ENCODE measurements at regions not wholly inside any gene's neighbourhood (a gene's known extent, or its start where the extent isn't known, plus 50 kb on each side); places are given as distances from the start of the nearest gene placed in this dataset.

DNA sequence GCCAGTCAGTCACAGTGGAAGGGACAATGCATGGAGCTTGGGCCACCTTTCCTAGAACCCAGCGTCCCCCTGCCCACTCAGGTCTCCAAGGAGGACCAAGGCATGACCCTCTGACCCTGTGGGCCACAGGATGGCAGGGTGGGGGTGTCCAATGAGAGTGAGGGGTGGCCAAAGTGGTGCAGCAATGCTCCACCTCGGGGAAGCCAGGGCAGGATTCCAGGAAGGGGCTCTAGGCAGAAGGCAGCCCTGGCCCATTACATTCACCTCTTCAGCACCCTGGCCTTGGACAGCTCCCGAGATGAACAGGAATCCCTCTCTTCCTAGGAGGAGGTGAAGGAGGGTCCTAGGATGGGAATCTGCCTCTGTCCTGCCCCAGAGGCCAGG lies 597.5 kb downstream of the BRD1 start:
- no peak overlapping the region for H3K27ac ChIP-seq (ENCODE audit: poor library complexity, severe bottlenecking)
- no peak for ATAC-seq (ENCODE audit: low read depth)
- no peaks in the 10 kb centered on the region for H3K36me3 ChIP-seq (ENCODE audit: low read depth)
- TF ChIP-seq, protein P1, sequence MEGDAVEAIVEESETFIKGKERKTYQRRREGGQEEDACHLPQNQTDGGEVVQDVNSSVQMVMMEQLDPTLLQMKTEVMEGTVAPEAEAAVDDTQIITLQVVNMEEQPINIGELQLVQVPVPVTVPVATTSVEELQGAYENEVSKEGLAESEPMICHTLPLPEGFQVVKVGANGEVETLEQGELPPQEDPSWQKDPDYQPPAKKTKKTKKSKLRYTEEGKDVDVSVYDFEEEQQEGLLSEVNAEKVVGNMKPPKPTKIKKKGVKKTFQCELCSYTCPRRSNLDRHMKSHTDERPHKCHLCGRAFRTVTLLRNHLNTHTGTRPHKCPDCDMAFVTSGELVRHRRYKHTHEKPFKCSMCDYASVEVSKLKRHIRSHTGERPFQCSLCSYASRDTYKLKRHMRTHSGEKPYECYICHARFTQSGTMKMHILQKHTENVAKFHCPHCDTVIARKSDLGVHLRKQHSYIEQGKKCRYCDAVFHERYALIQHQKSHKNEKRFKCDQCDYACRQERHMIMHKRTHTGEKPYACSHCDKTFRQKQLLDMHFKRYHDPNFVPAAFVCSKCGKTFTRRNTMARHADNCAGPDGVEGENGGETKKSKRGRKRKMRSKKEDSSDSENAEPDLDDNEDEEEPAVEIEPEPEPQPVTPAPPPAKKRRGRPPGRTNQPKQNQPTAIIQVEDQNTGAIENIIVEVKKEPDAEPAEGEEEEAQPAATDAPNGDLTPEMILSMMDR (IDR thresholded peaks at IDR 0.05; ENCODE audit: poor library complexity, severe bottlenecking): no peak
- H3K9me3 ChIP-seq (ENCODE audit: severe bottlenecking): peaks cover 2% of the 10 kb centered on the region
- no peaks in the 10 kb centered on the region for H3K27me3 ChIP-seq (ENCODE audit: insufficient read depth, poor library complexity, severe bottlenecking)
- no peak for DNase-seq (ENCODE audit: low spot score)
- no peak overlapping the region for H3K4me3 ChIP-seq (ENCODE audit: severe bottlenecking)
- H3K4me1 ChIP-seq (ENCODE audit: insufficient read depth, poor library complexity, severe bottlenecking): no peaks in the 10 kb centered on the region

DNA sequence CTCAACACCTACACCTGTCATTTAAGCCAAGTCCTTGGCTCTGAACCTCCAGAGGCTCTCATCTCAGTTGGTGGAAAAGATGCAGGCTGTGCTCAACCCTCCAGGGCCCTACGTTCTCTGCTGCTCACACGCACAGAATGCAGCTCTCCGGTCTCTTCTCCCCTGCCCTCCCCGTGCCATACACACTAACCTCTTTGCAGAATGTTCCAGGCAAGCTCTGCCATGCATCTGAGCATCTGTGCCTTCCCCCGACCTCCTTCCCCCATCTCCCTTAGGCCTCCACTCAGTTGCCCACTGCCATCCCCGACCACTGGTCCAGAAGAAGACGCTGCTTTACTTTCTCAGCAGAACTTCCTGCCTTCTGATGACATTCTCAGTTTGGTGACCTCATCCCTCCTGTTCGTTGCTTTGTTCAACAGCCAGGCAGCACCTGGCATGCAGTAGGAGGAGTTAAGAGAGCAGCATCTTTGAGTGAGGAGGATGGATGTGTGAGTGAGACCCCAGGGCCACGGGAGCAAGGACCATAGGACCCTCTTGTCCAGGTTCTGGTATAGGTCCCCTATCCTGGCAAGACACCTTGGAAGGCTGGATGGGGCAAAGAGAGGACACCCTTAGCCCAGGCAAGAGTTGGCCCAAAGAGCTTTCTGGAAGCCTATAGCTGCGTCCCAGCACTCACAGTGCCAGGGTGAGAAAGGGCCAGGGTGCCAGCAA lies 598.0 kb downstream of the BRD1 start:
- no peaks in the 10 kb centered on the region for H3K27me3 ChIP-seq (ENCODE audit: insufficient read depth, poor library complexity, severe bottlenecking)
- TF ChIP-seq, protein P1 (IDR thresholded peaks at IDR 0.05; ENCODE audit: poor library complexity, severe bottlenecking): no peak
- H3K9me3 ChIP-seq (ENCODE audit: severe bottlenecking): peaks cover 2% of the 10 kb centered on the region
- no peak overlapping the region for H3K27ac ChIP-seq (ENCODE audit: poor library complexity, severe bottlenecking)
- DNase-seq (ENCODE audit: low spot score) (no peak), ATAC-seq (ENCODE audit: low read depth) (no peak)
- H3K4me3 ChIP-seq (ENCODE audit: severe bottlenecking): no peak overlapping the region
- H3K4me1 ChIP-seq (ENCODE audit: insufficient read depth, poor library complexity, severe bottlenecking): no peaks in the 10 kb centered on the region
- no peaks in the 10 kb centered on the region for H3K36me3 ChIP-seq (ENCODE audit: low read depth)

DNA sequence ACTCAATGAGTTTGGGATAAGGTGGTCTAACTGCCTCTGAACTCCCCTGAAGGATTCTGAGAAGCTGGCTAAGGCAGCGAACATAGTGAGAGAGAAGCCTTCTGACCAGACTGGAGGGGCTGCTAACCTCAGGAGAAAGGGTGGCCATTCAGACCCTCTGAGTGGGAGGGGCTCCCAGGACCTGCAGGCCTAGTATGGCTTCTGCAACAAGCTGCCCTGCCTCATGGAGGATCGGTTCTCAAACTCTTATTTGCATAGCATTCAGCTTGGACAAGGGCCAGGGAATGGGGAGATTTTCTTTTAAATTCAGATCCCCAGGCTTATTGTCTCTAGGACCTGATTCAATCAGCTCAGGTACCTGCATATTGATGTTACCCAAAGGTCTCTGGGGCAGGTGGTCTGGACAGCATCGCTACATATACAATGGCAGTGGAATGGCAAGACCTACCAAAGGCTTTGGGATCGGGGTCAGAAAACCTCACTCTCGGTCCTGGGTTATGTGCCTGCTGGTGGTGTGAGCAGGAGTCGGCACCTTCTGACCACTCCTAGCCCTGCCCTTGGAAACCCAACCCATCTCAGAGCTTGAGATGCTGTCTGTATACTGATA lies 599.1 kb downstream of the BRD1 start:
- H3K9me3 ChIP-seq (ENCODE audit: severe bottlenecking): peaks cover 2% of the 10 kb centered on the region
- H3K4me3 ChIP-seq (ENCODE audit: severe bottlenecking): no peak overlapping the region
- H3K27me3 ChIP-seq (ENCODE audit: insufficient read depth, poor library complexity, severe bottlenecking): no peaks in the 10 kb centered on the region
- ATAC-seq (ENCODE audit: low read depth) (no peak), DNase-seq (ENCODE audit: low spot score) (no peak)
- TF ChIP-seq, protein P1 (IDR thresholded peaks at IDR 0.05; ENCODE audit: poor library complexity, severe bottlenecking): no peak
- H3K4me1 ChIP-seq (ENCODE audit: insufficient read depth, poor library complexity, severe bottlenecking): no peaks in the 10 kb centered on the region
- H3K36me3 ChIP-seq (ENCODE audit: low read depth): no peaks in the 10 kb centered on the region
- no peak overlapping the region for H3K27ac ChIP-seq (ENCODE audit: poor library complexity, severe bottlenecking)

DNA sequence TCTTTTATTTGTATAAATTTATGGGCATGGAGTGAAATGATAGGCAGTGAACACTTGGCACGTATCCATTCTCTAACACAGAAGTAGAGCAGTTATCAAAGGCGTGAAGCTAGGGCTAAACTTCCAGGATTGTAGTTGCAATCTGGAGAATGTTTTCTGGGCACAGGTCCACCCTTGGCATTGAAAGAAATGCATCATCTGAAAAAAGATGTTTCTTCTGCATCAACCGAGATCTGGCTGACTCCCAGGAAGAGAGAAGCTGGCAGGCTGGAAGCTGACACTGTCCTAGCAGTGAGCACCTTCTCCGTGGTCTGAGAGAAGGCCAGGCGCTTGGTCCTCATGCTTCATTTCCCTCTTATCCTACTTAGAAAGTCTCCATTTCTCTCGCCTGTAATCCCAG lies 600.0 kb downstream of the BRD1 start:
- H3K4me3 ChIP-seq (ENCODE audit: severe bottlenecking): no peak overlapping the region
- ATAC-seq (ENCODE audit: low read depth) (no peak), DNase-seq (ENCODE audit: low spot score) (no peak)
- no peaks in the 10 kb centered on the region for H3K36me3 ChIP-seq (ENCODE audit: low read depth)
- H3K9me3 ChIP-seq (ENCODE audit: severe bottlenecking): peaks cover 2% of the 10 kb centered on the region
- H3K27me3 ChIP-seq (ENCODE audit: insufficient read depth, poor library complexity, severe bottlenecking): no peaks in the 10 kb centered on the region
- no peaks in the 10 kb centered on the region for H3K4me1 ChIP-seq (ENCODE audit: insufficient read depth, poor library complexity, severe bottlenecking)
- TF ChIP-seq, protein P1 (IDR thresholded peaks at IDR 0.05; ENCODE audit: poor library complexity, severe bottlenecking): no peak
- no peak overlapping the region for H3K27ac ChIP-seq (ENCODE audit: poor library complexity, severe bottlenecking)

DNA sequence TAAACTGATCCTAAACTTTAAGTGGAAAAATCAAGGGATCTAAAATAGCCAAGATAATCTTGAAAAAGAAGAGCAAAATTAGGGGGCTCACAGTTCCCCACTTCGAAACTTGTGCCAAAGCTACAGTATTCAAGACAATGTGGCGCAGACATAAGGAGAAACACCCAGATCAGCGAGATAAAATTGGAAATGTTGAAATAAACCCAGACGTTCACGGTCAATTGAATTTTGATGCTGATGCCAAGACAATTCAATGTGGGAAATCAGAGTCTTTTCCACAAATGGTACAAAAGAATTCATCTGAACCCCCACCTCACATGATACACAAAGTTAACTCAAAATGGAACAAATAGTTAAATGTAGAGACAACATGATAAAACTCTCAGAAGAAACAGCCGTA lies 601.6 kb downstream of the BRD1 start:
- DNase-seq (ENCODE audit: low spot score) (no peak), ATAC-seq (ENCODE audit: low read depth) (no peak)
- Histone ChIP-seq H3K27me3 (ENCODE audit: insufficient read depth, poor library complexity, severe bottlenecking) (no peaks in the 10 kb centered on the region), H3K36me3 (ENCODE audit: low read depth) (no peaks in the 10 kb centered on the region), H3K4me1 (ENCODE audit: insufficient read depth, poor library complexity, severe bottlenecking) (no peaks in the 10 kb centered on the region), H3K27ac (ENCODE audit: poor library complexity, severe bottlenecking) (no peak overlapping the region), H3K4me3 (ENCODE audit: severe bottlenecking) (no peak overlapping the region), H3K9me3 (ENCODE audit: severe bottlenecking) (peaks cover 2% of the 10 kb centered on the region)
- TF ChIP-seq, protein P1 (IDR thresholded peaks at IDR 0.05; ENCODE audit: poor library complexity, severe bottlenecking): no peak
